ENCODE measurements at regions not wholly inside any gene's neighbourhood (a gene's known extent, or its start where the extent isn't known, plus 50 kb on each side); places are given as distances from the start of the nearest gene placed in this dataset.
A peak's percentile ranks its signal among the peaks of the same experiment; 100 is the strongest.

GRCh38 chr16:80318107-80318506 is 222.7 kb upstream of the DYNLRB2 start:
- 100% methylated on average over 1 of the region's 1 CpG for WGBS (ENCODE audit: insufficient coverage, low coverage, low lambda C conversion rate, missing lambda C conversion rate)
- Histone ChIP-seq H3K4me3 (no peak overlapping the region), H3K27ac (no peak overlapping the region), H3K27me3 (no peaks in the 10 kb centered on the region), H3K36me3 (no peaks in the 10 kb centered on the region), H3K9me3 (no peaks in the 10 kb centered on the region), H3K4me1 (no peaks in the 10 kb centered on the region)
- intact Hi-C loops (cut with DNase I), result no loop called here
- ATAC-seq (no peak), DNase-seq (no peak)
- TF ChIP-seq POLR2A (IDR thresholded peaks at IDR 0.05) (no peak), CTCF (IDR thresholded peaks at IDR 0.05) (no peak)

DNA sequence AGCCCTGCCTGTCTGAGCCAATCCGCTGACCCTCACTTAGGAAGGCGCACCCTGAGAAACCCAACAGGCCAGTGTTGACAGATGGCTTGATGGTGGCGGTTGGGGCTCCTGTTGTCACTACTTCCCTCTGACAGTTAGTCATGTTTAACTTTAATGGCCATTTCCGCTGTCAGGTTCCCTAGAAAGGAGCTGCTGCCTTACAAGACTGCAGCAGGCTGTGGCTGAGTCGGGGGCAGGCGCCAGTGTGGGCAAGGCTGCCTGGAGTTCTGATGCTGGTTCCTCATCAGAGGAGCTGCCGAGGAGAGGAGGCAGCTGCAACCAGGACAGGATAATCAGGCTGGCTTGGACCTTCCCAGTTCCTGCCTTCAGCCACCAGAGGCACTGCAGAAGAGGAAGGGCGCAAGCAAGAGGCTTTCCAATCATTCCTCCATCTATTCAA is 223.2 kb upstream of the DYNLRB2 start:
- ATAC-seq (no peak), DNase-seq (no peak)
- Histone ChIP-seq H3K27ac (no peak overlapping the region), H3K36me3 (no peaks in the 10 kb centered on the region), H3K4me1 (no peaks in the 10 kb centered on the region), H3K4me3 (no peak overlapping the region), H3K9me3 (no peaks in the 10 kb centered on the region), H3K27me3 (no peaks in the 10 kb centered on the region)
- 69% methylated on average over 6 of the region's 8 CpGs for WGBS (ENCODE audit: insufficient coverage, low coverage, low lambda C conversion rate, missing lambda C conversion rate)
- TF ChIP-seq POLR2A (IDR thresholded peaks at IDR 0.05) (no peak), CTCF (IDR thresholded peaks at IDR 0.05) (peak in 1 of 4 donors; percentile 17)
- intact Hi-C loops (cut with DNase I), result no loop called here

DNA sequence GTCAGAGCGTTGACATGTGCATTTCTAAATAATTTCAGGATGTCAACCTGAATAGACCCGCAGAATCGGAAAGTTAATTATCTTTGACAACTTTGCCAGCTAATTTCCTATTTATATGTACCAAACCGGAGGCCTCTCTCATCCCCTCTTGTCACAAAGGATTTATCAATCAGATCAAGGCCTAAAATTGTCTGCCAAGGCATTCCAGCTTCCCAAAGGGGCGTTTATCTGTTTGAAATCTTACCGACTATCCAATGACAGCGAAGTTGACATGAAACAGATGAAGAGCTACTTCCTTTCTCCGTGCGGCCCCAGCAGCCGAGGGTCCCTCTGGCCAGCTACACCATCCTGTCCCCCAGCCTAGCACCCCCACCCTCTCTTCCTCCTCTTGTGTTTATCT is 223.7 kb upstream of the DYNLRB2 start:
- 84% methylated on average over 10 of the region's 10 CpGs for WGBS (ENCODE audit: insufficient coverage, low coverage, low lambda C conversion rate, missing lambda C conversion rate)
- no peak for TF ChIP-seq POLR2A (IDR thresholded peaks at IDR 0.05)
- TF ChIP-seq CTCF (IDR thresholded peaks at IDR 0.05), result no peak
- no peaks in the 10 kb centered on the region for H3K36me3 ChIP-seq

GRCh38 chr16:80314042-80314441 is 226.8 kb upstream of the DYNLRB2 start:
- no peak for DNase-seq
- ATAC-seq, result peak in 3 of 4 donors; percentile 40 to 51 (median 46)
- 55% methylated on average over 4 of the region's 4 CpGs for WGBS (ENCODE audit: insufficient coverage, low coverage, low lambda C conversion rate, missing lambda C conversion rate)
- Histone ChIP-seq H3K27ac (no peak overlapping the region), H3K36me3 (no peaks in the 10 kb centered on the region), H3K9me3 (no peaks in the 10 kb centered on the region), H3K4me1 (no peaks in the 10 kb centered on the region), H3K27me3 (no peaks in the 10 kb centered on the region), H3K4me3 (no peak overlapping the region)
- TF ChIP-seq POLR2A (IDR thresholded peaks at IDR 0.05), result no peak
- TF ChIP-seq CTCF (IDR thresholded peaks at IDR 0.05), result no peak
- intact Hi-C loops (cut with DNase I), result no loop called here

More for the DNA sequence above, 223.7 kb upstream of the DYNLRB2 start:
- DNase-seq (no peak), ATAC-seq (no peak)
- H3K27ac ChIP-seq, result no peak overlapping the region
- intact Hi-C loops (cut with DNase I), result no loop called here
- no peaks in the 10 kb centered on the region for H3K9me3 ChIP-seq
- H3K4me3 ChIP-seq, result no peak overlapping the region
- no peaks in the 10 kb centered on the region for H3K4me1 ChIP-seq
- H3K27me3 ChIP-seq, result no peaks in the 10 kb centered on the region

- Histone ChIP-seq H3K27me3 (no peaks in the 10 kb centered on the region), H3K27ac (no peak overlapping the region), H3K36me3 (no peaks in the 10 kb centered on the region), H3K4me1 (no peaks in the 10 kb centered on the region), H3K4me3 (no peak overlapping the region), H3K9me3 (no peaks in the 10 kb centered on the region)
- intact Hi-C loops (cut with DNase I), result no loop called here
- DNase-seq, result no peak
- no peak for TF ChIP-seq CTCF (IDR thresholded peaks at IDR 0.05)
- TF ChIP-seq POLR2A (IDR thresholded peaks at IDR 0.05), result no peak
- 88% methylated on average over 3 of the region's 3 CpGs for WGBS (ENCODE audit: insufficient coverage, low coverage, low lambda C conversion rate, missing lambda C conversion rate)
- ATAC-seq, result no peak
These were observed 231.6 kb upstream of the DYNLRB2 start for GRCh38 chr16:80309178-80309577.

All from right lobe of liver (tissue), 6 donors.